GM18907 (cell line): ENCODE measurements at regions not wholly inside any gene's neighbourhood (a gene's known extent, or its start where the extent isn't known, plus 50 kb on each side); places are given as distances from the start of the nearest gene placed in this dataset.
"Not testable (repeated sequence)": the region's sequence is repeated elsewhere in the genome, so short reads cannot be mapped to it uniquely, and the experiment has no call there.

Experiments
- ATAC-seq: cut with Tn5 transposase; IDR thresholded peaks from one replicate; pipeline ENCODE4 v1.9.1; 2021; ENCODE audit warnings: mild to moderate bottlenecking, moderate library complexity; ENCODE audit not compliant: unreplicated experiment

- ATAC-seq, result no peak
Measured at GRCh38 chr2:67567886-67568285, 170.8 kb downstream of the ETAA1 start.

DNA sequence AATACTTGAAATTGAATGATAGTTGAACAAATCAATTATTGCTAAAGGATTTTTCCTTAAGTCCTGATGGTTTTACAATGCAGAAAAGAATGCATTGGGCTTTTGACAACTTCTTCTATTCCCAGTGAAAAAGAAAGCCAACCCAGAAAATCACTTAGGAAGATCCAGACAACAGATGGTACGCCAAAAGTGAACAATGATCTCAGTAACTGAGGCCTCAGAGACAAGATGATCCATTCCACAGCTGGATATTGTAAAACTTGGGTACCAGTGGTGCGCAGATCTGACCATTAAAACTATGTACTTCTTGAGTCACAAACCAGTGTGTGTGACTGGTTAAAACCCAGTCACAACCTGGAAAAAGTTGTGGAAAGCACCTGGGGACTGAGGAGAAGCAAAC is 173.5 kb downstream of the ETAA1 start:
- ATAC-seq, result no peak

- no peak for ATAC-seq
Measured at GRCh38 chr2:67571785-67572718, 174.9 kb downstream of the ETAA1 start.

GRCh38 chr2:67572721-67573435 is 175.7 kb downstream of the ETAA1 start:
- no peak for ATAC-seq

DNA sequence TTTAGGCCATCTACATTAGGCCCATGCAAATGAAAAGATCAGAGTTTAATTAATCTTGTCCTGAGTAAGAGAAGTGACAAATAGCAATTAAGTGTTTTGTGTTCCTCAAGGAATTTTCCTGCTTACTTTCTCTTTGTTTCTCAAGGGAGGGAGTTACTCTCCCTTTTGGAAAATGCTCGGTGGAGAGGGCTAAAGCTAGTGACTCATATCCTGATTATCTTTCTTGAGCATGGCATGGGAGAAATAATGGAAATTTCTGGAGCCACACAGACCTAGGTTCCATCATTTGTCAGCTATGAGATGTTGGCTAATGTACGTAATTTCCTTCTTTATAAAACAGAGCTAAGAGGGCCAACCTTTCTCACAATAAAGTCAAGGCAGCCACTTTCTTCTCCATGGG is 177.1 kb downstream of the ETAA1 start:
- ATAC-seq, result no peak

DNA sequence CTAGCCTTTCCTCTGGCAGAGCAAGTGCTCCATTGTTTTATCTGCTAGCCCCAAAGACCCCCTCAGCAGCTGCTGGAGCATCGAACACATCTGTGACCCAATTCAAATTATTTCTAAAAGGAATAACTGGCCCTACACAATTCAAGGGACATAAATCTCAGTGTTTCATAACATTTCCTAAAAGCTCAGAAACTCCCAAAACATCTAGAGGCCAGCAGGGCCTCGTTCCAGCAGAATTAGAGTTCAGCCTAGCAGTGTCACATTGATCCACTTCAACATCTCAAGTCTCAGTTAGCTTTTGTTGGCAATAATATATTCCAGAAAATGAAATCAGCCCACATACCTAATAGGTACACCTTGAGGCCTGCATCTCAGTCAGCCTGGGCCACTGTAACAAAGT is 179.1 kb downstream of the ETAA1 start:
- ATAC-seq, result no peak

GRCh38 chr2:67576991-67577390 is 179.9 kb downstream of the ETAA1 start:
- ATAC-seq, result no peak

DNA sequence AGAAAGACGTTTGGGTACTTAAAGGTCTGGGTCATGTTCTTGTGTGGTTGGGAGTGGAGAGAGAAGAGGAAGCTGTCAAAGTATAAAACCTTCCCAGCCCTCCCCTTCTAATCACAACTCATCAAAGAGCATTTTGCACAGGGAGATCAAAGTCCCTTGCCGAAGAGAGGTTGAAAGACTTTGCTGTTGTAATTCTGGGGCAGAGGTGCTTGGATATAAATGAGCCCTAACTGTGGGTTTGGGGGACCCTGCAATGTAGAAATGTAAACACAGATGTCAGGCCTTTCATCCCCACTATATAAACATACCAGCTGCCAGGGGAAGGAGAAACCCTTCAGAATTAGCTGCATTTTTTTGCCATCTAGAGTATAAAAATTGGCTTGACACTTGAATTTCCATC is 182.1 kb downstream of the ETAA1 start:
- no peak for ATAC-seq

- no peak for ATAC-seq
Measured at GRCh38 chr2:67579806-67580205, 182.7 kb downstream of the ETAA1 start.

DNA sequence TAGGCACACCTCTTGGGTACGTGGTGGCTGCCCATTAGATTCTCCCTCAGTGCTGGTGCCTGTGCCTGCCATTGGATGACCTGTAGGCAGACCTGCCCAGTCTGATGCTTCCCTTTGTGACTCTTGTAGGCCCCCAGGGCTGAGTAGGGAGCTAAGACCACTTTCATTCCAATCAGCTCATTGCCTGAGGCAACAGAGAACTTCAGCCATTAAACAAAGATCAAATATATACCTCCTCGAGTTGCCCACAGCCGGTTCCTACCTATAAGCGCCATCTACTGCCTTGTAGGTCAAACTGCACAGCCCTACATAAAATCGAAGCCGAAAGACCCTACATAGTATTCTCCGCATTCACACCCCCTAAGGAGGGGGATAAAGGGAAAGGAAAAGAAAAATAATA is 184.6 kb downstream of the ETAA1 start:
- ATAC-seq, result no peak

GRCh38 chr2:67583185-67583584 is 186.1 kb downstream of the ETAA1 start:
- ATAC-seq, result no peak

GRCh38 chr2:67585400-67585799 is 188.3 kb downstream of the ETAA1 start:
- ATAC-seq, result no peak

DNA sequence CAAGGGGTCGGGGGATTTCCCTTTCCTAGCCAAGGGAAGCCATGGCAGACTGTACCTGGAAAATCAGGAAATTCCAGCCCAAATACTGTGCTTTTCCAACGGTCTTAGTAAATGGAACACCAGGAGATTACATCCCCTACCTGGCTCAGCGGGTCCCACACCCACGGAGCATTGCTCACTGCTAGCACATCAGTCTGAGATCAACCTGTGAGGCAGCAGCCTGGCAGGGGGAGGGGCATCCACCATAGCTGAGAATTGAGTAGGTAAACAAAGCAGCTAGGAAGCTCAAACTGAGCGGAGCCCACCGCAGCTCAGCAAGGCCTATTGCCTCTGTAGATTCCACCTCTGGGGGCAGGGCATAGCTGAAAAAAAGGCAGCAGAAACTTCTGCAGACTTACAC is 192.0 kb downstream of the ETAA1 start:
- ATAC-seq, result not testable (repeated sequence)

GRCh38 chr2:67594522-67594921 is 197.4 kb downstream of the ETAA1 start:
- not testable (repeated sequence) for ATAC-seq

- ATAC-seq, result no peak
Measured at GRCh38 chr2:67596871-67597270, 199.7 kb downstream of the ETAA1 start.

DNA sequence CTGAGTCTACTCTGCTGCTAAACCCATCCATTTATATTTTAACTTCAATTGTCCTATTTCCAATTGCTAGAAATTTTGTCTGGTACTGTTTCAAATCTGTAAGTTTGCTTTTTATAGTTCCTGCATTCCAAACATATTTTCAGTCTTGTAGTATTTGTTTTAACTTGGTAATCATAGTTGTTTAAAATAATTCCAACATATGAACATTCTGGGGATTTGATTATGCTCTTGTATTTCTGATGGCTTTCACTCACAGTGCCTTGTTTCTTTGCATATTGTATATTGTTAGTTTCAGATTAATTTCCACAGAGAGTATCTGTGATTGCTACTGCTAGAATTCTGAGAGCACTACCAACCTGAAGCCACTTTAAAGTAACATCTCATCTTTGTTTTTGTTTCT is 202.4 kb downstream of the ETAA1 start:
- ATAC-seq, result no peak

- ATAC-seq, result no peak
Measured at GRCh38 chr2:67600222-67600871, 203.2 kb downstream of the ETAA1 start.

- no peak for ATAC-seq
Measured at GRCh38 chr2:67600946-67601345, 203.8 kb downstream of the ETAA1 start.

- ATAC-seq, result no peak
Measured at GRCh38 chr2:67604360-67604759, 207.2 kb downstream of the ETAA1 start.

DNA sequence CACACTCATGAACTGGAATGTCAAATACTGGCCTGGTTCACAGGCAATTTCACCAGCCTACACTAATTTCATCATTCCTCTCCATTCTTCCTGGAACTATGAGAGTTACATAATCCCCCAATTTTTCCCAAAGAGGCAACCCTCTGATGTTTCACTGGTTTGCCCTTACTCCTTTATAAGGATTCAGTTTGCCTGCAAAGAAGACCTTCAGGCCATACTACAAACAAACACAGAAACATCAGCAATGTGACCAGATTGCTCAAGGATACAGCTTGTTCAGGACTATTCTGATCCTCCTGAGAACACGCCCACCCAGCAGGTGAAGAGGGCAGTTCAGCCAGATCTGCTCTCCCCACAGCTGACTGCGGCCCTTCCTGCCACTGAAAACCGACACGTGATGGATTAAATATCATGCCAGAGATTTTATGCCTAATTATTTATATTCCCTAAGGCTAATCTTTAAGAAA is 215.5 kb downstream of the ETAA1 start:
- ATAC-seq, result no peak

DNA sequence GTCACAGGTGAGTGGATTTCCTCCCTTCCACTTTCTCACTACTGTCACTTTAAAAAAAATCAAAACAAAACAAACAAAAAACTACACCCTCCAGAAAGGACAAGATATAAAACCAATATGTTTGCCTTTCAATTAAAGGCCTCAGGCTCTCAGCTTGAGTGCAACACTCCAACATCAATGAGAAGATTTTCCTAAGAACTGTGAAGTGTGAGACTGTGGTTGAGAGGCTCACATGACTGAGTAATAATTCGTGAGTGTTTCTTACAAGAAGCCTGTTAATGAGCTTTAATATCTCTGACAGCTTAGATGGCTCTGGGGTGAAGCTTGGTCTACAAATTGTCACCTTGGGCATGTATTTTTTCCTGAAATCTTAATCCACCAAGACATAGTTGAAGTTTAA is 216.1 kb downstream of the ETAA1 start:
- ATAC-seq, result no peak

DNA sequence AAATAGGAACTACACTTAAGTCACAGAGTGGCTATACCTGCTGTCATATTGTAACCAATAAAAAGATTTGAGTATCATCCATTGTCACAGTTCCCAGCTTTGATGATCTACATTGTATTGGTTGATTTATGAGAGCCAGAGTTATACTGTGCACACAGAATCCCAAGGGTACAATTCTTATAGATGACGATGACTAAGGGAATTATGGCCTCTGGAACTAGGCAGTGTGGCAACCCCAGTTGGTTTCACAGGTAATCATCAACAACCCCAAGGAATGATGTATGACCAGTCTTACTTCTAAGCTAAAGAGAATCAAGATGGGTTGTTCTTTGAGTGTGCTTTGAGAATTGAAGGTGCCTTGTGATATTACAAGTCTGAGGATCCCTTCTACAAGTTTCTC is 217.3 kb downstream of the ETAA1 start:
- ATAC-seq, result no peak
